C4-2B (cell line): ENCODE measurements at regions not wholly inside any gene's neighbourhood (a gene's known extent, or its start where the extent isn't known, plus 50 kb on each side); places are given as distances from the start of the nearest gene placed in this dataset.

ENCODE experiments used
- CTCF ChIP-seq: fragments of 450-650 bp; conservative IDR thresholded peaks from 2 replicates; pipeline ENCODE4 v1.5.1; 2017; ENCODE audit warnings: mild to moderate bottlenecking
- ZFX ChIP-seq: fragments of 450-650 bp; IDR thresholded peaks from 2 replicates; pipeline ENCODE4 v1.6.1; 2017

- TF ChIP-seq ZFX (no peak), CTCF (no peak)
Observed at GRCh38 chr21:39105341-39105765, 77.9 kb downstream of the PSMG1 start.
